ENCODE measurements at regions not wholly inside any gene's neighbourhood (a gene's known extent, or its start where the extent isn't known, plus 50 kb on each side); places are given as distances from the start of the nearest gene placed in this dataset.
A peak's percentile ranks its signal among the peaks of the same experiment; 100 is the strongest.

DNA sequence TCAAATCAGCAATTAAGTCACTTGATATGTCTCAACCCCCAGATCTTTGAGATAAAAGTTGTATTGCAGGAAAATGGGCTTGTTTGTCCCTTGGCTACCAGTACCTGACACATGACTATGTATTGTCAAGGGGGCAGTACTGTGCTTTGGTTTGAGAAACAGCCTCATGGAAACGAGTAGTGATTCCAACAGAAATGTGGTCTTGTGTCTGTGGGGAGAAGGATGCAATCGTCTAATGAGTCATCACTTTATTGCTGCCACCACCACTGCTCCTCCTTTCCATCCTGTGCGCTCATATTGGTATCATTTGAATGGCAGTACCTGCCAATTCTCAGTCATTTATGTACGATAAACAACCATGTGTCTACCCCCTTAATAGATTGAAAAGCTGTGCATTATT lies 72.8 kb upstream of the ARHGAP5 start:
- no peak overlapping the region for H3K27ac Mint-ChIP-seq (ENCODE audit: unreplicated experiment)
- no peak overlapping the region for H3K4me2 ChIP-seq (ENCODE audit: low read length)
- no peak overlapping the region for H3K27ac ChIP-seq (ENCODE audit: low read depth, low read length)
- no peak for TF ChIP-seq EZH2 (IDR thresholded peaks at IDR 0.05; ENCODE audit: insufficient read depth, low read length)
- TF ChIP-seq, protein P1, sequence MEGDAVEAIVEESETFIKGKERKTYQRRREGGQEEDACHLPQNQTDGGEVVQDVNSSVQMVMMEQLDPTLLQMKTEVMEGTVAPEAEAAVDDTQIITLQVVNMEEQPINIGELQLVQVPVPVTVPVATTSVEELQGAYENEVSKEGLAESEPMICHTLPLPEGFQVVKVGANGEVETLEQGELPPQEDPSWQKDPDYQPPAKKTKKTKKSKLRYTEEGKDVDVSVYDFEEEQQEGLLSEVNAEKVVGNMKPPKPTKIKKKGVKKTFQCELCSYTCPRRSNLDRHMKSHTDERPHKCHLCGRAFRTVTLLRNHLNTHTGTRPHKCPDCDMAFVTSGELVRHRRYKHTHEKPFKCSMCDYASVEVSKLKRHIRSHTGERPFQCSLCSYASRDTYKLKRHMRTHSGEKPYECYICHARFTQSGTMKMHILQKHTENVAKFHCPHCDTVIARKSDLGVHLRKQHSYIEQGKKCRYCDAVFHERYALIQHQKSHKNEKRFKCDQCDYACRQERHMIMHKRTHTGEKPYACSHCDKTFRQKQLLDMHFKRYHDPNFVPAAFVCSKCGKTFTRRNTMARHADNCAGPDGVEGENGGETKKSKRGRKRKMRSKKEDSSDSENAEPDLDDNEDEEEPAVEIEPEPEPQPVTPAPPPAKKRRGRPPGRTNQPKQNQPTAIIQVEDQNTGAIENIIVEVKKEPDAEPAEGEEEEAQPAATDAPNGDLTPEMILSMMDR (IDR thresholded peaks at IDR 0.05; ENCODE audit: insufficient read depth, low read depth, low read length) = no peak
- no peaks in the 10 kb centered on the region for H3K27me3 Mint-ChIP-seq (ENCODE audit: low read depth, unreplicated experiment)
- no peak overlapping the region for H3K4me3 Mint-ChIP-seq (ENCODE audit: unreplicated experiment)
- H3K9me3 ChIP-seq (ENCODE audit: insufficient read depth, low read depth, low read length) = no peaks in the 10 kb centered on the region
- no peaks in the 10 kb centered on the region for H4K20me1 ChIP-seq (ENCODE audit: insufficient read depth, low read length)
- DNase-seq (ENCODE audit: low read depth) (peak; percentile 66), FAIRE-seq (no peak)
- H3K27me3 ChIP-seq (ENCODE audit: insufficient read depth, low read length) = no peaks in the 10 kb centered on the region
- peaks cover 24% of the 10 kb centered on the region for H3K4me1 Mint-ChIP-seq (ENCODE audit: low read depth, unreplicated experiment)
- H3K36me3 ChIP-seq (ENCODE audit: insufficient read depth, low read length) = no peaks in the 10 kb centered on the region
- no peak overlapping the region for H3K4me3 ChIP-seq (ENCODE audit: insufficient read depth, low read depth, low read length)
- no peaks in the 10 kb centered on the region for H3K79me2 ChIP-seq (ENCODE audit: insufficient read depth, low read length)
- no peaks in the 10 kb centered on the region for H3K36me3 Mint-ChIP-seq (ENCODE audit: low read depth, unreplicated experiment)
- H2AFZ ChIP-seq (ENCODE audit: low read depth, low read length) = no peak overlapping the region
- no peak overlapping the region for H3K9ac ChIP-seq (ENCODE audit: low read length)
- no peaks in the 10 kb centered on the region for H3K9me3 Mint-ChIP-seq (ENCODE audit: unreplicated experiment)
- H3K4me1 ChIP-seq (ENCODE audit: insufficient read depth, low read length) = peaks cover 4% of the 10 kb centered on the region

DNA sequence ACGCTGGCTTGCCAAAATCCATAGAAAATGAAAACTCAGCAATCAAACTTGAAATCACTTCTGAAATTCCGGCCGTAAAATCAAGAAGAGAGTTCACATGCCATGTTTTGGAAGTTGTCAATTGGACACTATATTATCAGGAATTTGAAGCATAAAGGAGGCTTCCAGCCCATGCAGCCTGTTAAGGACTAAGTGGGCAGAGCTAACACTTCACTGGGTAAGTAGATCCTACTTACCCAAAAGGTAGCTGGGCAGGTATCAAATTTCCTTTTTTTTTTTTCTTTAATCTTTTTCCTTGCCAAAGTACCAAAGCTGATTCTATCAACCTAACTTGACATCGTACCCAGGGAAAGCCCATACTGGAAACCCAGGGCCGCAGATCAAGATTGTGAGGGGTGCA lies 71.5 kb upstream of the ARHGAP5 start:
- Histone ChIP-seq H4K20me1 (ENCODE audit: insufficient read depth, low read length) (no peaks in the 10 kb centered on the region), H3K4me1 (ENCODE audit: insufficient read depth, low read length) (peaks cover 6% of the 10 kb centered on the region), H3K36me3 (ENCODE audit: insufficient read depth, low read length) (no peaks in the 10 kb centered on the region), H3K4me2 (ENCODE audit: low read length) (no peak overlapping the region), H3K4me3 (ENCODE audit: insufficient read depth, low read depth, low read length) (no peak overlapping the region), H3K27me3 (ENCODE audit: insufficient read depth, low read length) (no peaks in the 10 kb centered on the region), H2AFZ (ENCODE audit: low read depth, low read length) (no peak overlapping the region), H3K79me2 (ENCODE audit: insufficient read depth, low read length) (no peaks in the 10 kb centered on the region), H3K9me3 (ENCODE audit: insufficient read depth, low read depth, low read length) (no peaks in the 10 kb centered on the region), H3K27ac (ENCODE audit: low read depth, low read length) (no peak overlapping the region), H3K9ac (ENCODE audit: low read length) (no peak overlapping the region)
- Mint-ChIP-seq H3K36me3 (ENCODE audit: low read depth, unreplicated experiment) (no peaks in the 10 kb centered on the region), H3K27ac (ENCODE audit: unreplicated experiment) (peak overlapping the region; percentile 70), H3K9me3 (ENCODE audit: unreplicated experiment) (no peaks in the 10 kb centered on the region), H3K4me3 (ENCODE audit: unreplicated experiment) (no peak overlapping the region), H3K4me1 (ENCODE audit: low read depth, unreplicated experiment) (peaks cover 34% of the 10 kb centered on the region), H3K27me3 (ENCODE audit: low read depth, unreplicated experiment) (no peaks in the 10 kb centered on the region)
- TF ChIP-seq EZH2 (IDR thresholded peaks at IDR 0.05; ENCODE audit: insufficient read depth, low read length) = no peak
- TF ChIP-seq, protein P1 (IDR thresholded peaks at IDR 0.05; ENCODE audit: insufficient read depth, low read depth, low read length) = no peak
- FAIRE-seq (no peak), DNase-seq (ENCODE audit: low read depth) (no peak)

DNA sequence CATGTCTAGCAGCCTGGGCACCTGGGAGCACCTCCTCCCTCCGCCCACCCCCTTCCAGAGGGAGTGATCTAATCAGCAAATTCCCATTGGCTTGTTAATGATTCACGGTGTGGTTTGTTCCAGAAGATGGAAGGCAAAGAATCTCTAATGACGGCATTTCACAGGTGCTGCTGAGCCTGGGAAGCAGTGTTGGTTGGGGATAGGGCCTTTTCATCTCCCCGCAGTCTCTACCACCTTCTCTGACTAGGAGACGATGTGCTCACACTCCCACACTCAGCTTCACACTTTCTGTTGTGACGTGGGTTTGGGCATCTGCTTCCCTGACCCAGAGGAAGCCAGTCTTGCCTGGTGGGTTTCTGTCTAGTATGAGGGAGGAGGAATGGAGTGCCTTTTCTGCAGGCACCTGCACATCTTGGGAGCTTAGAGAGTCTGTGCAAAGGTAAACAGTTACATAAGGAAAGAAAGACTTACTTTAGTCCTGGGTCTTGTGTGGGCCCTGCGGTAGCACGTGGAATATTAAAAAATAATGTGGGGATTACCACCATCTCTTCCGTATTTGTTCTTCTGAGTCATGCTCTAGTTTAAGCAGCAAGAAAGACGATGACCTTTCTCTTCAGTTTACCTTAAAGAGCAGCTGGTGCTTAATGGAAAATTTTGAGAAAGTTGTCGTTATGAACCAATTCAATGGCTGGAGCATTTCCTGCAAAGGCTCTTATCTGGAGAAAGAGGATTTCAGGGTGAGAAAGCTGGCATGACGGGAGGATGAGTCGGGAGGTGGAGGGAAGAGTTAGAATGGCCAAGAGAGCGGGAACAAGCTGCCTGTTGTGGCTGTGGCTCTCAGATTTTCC lies 70.6 kb upstream of the ARHGAP5 start:
- H2AFZ ChIP-seq (ENCODE audit: low read depth, low read length) = no peak overlapping the region
- Mint-ChIP-seq H3K27ac (ENCODE audit: unreplicated experiment) (peak overlapping the region; percentile 70), H3K27me3 (ENCODE audit: low read depth, unreplicated experiment) (no peaks in the 10 kb centered on the region), H3K36me3 (ENCODE audit: low read depth, unreplicated experiment) (no peaks in the 10 kb centered on the region), H3K4me3 (ENCODE audit: unreplicated experiment) (peak overlapping the region; percentile 22), H3K4me1 (ENCODE audit: low read depth, unreplicated experiment) (peaks cover 41% of the 10 kb centered on the region), H3K9me3 (ENCODE audit: unreplicated experiment) (no peaks in the 10 kb centered on the region)
- H4K20me1 ChIP-seq (ENCODE audit: insufficient read depth, low read length) = no peaks in the 10 kb centered on the region
- no peaks in the 10 kb centered on the region for H3K36me3 ChIP-seq (ENCODE audit: insufficient read depth, low read length)
- H3K27me3 ChIP-seq (ENCODE audit: insufficient read depth, low read length) = no peaks in the 10 kb centered on the region
- no peak for FAIRE-seq
- H3K4me1 ChIP-seq (ENCODE audit: insufficient read depth, low read length) = peaks cover 14% of the 10 kb centered on the region
- H3K9me3 ChIP-seq (ENCODE audit: insufficient read depth, low read depth, low read length) = no peaks in the 10 kb centered on the region
- DNase-seq (ENCODE audit: low read depth) = no peak
- H3K27ac ChIP-seq (ENCODE audit: low read depth, low read length) = no peak overlapping the region
- no peak overlapping the region for H3K9ac ChIP-seq (ENCODE audit: low read length)
- no peak for TF ChIP-seq EZH2 (IDR thresholded peaks at IDR 0.05; ENCODE audit: insufficient read depth, low read length)
- TF ChIP-seq, protein P1 (IDR thresholded peaks at IDR 0.05; ENCODE audit: insufficient read depth, low read depth, low read length) = no peak
- H3K79me2 ChIP-seq (ENCODE audit: insufficient read depth, low read length) = no peaks in the 10 kb centered on the region
- no peak overlapping the region for H3K4me3 ChIP-seq (ENCODE audit: insufficient read depth, low read depth, low read length)
- H3K4me2 ChIP-seq (ENCODE audit: low read length) = peak overlapping the region; percentile 44
